Renal cortex interstitium (tissue), 11 donors: ENCODE measurements at regions not wholly inside any gene's neighbourhood (a gene's known extent, or its start where the extent isn't known, plus 50 kb on each side); places are given as distances from the start of the nearest gene placed in this dataset.

Experiments
- DNase-seq, 11 donors: peaks; one replicate each; pipeline ENCODE4 v3.0.0-alpha.2; 2013; ENCODE audit warnings: low read depth in 9 of 11, low spot score in 4 of 11; ENCODE audit errors: extremely low read depth in 1 of 11

DNA sequence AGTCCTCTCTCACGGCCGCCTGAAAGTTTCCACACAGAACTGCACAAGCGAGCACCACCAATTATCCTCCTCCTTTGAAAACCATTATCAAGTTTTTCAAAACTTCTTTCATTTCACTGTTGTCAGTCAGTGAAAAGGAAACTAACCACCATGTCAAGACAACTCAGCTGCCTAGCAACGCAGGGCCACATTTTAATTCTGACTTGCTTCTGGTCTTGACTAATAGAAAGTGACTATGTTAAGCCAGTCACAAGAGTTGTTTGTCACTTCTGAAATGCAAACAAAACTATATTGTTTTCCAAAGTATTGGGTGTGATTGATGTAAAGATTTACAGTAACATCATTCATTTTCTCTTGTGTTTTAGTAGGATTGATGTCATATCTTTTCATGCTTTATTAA lies 612.8 kb upstream of the AGTR1 start:
- no peak for DNase-seq

DNA sequence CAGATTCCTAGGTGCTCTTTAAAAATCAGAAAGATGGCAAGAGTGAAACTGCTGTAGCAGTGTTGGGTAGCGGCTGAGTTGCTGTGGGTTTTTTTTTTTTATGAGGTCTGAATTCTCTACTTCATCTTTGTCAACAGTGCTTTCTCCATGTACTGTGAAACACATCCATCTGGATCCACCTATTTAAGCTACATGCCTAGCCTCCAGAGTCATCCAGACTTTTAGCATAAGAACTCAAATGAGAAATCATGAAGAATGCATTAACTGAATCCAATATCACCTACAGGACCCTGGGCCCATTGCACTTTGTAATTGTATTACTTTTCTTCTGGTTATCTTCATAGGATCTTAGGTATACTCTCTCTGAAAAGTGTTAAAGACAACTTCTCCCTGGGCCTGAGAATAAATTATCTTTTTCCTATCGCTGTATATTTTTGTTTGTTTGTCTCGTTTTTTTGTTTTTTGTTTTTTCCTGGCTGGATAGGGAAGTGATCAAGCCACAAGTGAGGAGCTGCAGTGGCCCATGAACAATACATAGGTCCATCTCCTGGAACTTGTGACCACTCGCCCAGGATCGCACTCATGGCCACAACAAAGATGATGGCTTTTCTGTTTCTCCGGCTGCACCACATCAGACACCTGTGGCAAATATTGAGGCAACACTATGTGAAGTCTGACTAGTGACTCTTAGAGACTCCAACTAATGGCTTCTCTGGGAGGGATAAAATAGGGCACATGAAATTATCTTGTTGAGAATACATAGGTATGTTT lies 609.9 kb upstream of the AGTR1 start:
- no peak for DNase-seq

DNA sequence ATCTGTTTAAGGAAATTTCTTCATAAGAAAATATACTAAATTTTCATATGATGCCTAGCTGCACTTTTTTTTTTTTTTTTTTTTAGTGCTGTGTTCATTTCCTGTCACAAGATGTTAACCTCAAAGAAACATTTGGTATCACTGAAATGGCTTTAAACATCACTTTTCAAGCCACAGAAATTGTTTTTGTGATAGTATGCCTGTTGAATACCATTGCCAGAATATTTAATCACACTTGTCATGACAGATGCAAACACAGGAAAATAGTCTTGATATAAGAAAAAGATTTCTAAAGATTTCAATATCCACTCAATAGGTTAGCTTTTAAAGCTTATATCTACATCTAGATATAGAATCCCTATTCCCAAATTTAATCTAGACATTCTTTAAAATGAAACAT lies 608.5 kb upstream of the AGTR1 start:
- no peak for DNase-seq

DNA sequence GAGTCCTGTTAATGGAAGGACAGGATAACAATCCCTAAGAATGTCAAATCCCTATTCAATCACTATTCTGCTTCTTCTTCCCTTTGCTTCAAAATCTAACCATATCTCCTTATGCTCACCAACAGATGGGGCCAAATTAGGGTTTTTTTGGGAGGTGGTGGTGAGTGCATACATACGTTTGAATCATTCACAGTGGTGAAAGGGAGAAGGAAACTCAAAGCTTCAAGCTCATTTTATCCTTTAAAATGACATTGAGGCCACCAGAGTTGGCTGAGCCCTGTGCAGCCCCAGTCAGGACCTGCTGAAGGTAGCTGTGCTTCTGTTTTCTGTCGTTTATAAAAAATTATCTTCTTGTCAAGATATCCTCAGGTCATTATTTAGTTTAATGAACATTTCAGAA lies 607.5 kb upstream of the AGTR1 start:
- DNase-seq: no peak

- no peak for DNase-seq
Observed at GRCh38 chr3:148092624-148093347, 604.9 kb upstream of the AGTR1 start.

- DNase-seq: no peak
Observed at GRCh38 chr3:148093753-148094152, 604.0 kb upstream of the AGTR1 start.

GRCh38 chr3:148095962-148096361 lies 601.7 kb upstream of the AGTR1 start:
- no peak for DNase-seq

DNA sequence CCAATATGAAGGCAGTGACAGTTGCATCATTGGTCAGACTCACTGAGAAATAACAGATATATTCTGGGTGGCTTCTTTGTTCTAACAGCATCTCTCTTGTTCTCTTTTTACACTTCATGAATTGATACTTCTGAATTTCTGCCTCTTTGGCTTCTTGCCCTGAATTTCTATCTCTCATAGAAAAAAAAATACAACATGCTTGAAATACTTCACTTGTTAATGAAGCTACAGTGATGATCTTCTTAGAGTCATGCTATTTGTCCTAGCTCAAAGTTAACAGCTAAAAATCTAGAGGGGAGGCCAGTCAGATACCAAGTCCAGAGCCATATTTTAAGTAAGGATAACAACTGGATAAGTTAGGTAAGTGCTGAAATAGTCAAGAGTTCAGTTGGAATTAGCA lies 597.2 kb upstream of the AGTR1 start:
- DNase-seq: no peak

GRCh38 chr3:148101061-148101460 lies 596.6 kb upstream of the AGTR1 start:
- no peak for DNase-seq

- no peak for DNase-seq
Observed at GRCh38 chr3:148102156-148102555, 595.5 kb upstream of the AGTR1 start.

DNA sequence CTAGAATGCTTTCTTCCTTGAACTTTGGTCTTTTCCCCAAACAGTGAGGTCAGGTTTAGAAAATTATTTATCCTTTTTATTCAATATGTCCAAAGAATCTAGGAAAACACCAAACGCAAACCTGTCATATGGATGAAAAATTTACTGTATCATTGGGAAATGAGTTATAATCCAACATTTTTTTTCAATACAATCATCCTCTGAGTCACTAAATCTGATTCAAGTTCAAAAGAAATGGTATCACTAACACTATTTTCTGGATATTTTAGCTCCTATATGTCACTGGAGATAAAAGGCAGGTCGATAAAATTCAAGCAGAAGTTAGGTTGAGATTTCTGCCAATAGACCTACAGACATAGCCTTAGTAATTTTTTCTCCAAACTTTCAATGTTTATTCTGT lies 591.6 kb upstream of the AGTR1 start:
- no peak for DNase-seq

DNA sequence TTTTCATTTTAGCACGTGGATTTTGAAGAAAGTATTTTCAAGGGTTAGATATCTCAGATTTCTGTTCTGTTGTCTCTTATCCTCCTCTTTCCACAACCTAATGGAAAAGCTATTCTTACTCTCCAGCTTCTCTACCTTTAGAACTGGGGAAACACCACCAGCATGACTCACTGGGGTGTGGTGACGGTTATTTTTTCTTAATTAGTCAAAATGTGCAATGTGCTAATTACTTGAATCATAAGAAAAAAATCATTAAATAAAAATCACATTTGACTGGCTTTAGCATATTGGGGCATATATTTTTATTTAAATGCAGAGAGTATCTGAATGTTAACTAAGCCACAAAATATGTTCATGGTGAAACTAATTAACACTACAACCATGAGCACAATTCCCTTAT lies 570.7 kb upstream of the AGTR1 start:
- DNase-seq: no peak

DNA sequence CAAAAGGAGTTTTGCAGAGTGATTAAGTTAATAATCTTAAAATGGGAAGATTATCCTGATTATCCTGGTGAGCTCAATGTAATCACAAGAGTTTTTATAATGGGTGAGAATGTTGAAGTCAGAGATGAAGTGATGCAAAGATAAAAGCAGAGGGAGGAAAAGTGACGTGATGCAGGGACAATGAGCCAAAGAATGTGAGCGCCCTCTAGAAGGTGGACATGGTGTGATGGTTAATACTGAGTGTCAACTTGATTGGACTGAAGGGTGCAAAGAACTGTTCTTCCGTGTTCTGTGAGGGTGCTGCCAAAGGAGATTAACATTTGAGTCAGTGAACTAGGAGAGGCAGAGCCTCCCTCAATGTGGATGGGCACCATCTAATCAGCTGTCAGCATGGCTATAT lies 569.6 kb upstream of the AGTR1 start:
- DNase-seq: no peak

GRCh38 chr3:148131990-148132638 lies 565.6 kb upstream of the AGTR1 start:
- DNase-seq: no peak

DNA sequence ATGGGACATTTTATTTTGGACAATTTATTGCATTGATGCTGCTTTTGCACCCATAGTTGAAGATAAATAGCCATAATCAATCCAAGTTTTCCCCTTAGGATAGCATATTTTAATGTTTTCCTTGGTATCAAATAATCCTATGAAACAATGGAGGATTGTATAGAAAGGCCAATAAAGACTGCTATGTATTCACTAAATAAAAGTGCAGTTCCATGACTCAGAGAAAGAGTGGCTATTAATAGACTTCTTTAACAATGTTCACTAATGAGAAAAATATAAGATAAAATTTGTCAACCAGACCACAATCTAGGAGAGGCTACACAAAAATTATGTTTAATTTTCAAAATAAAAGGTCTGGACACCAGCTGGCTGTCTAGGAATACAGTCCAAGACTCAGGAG lies 560.9 kb upstream of the AGTR1 start:
- no peak for DNase-seq

DNA sequence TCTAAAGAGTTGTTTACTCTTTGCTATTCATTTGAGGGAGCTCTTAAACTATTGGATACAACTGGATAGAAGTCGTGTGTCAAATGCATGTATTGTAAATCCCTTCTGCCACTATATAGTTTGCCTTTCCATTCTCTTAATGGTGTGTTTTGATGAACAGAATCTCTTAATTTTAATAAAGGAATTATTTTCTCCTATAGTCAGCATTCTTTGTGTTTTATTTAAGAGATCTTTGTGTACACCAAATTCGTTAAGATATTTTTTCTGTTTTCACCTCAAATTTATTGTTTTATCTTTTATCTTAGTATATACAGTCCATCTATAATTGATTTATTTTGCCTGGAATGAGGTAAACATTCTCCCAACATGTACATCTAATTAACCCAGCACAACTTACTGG lies 551.5 kb upstream of the AGTR1 start:
- no peak for DNase-seq

- peak in 5 of 11 donors; percentile 2 to 17 (median 16) for DNase-seq
Observed at GRCh38 chr3:148146947-148147826, 550.5 kb upstream of the AGTR1 start.

DNA sequence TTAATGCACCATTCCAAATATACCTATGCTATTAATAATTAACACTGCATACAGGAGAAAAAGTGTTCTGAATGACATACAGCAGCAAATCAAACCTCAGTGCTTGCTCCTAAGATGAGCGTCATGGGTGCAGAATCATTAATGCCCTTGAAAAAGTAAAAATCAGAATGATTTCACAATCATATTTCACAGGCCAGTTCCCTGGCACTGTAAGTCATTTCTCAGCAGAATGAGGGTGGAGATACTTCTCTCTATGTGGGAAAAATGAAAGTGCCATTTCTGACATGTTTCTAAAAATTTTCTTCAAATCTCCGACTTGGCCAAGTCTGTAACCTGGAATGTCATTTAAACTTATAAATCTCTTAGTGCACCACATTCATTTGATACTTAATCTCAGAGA lies 549.8 kb upstream of the AGTR1 start:
- no peak for DNase-seq

GRCh38 chr3:148149556-148149955 lies 548.1 kb upstream of the AGTR1 start:
- DNase-seq: no peak
